Loucy (cell line): ENCODE measurements at regions not wholly inside any gene's neighbourhood (a gene's known extent, or its start where the extent isn't known, plus 50 kb on each side); places are given as distances from the start of the nearest gene placed in this dataset.

ENCODE experiments used
- CTCF ChIP-seq: fragments of 200-600 bp; sonication (generic); conservative IDR thresholded peaks from 2 replicates; pipeline ENCODE4 v1.5.1; 2014; ENCODE audit warnings: mild to moderate bottlenecking, antibody characterized with exemption, low read length
- EZH2phosphoT487 ChIP-seq: fragments of 200-600 bp; IDR thresholded peaks from 2 replicates; pipeline ENCODE4 v1.6.1; 2018; ENCODE audit warnings: antibody characterized with exemption, mild to moderate bottlenecking, moderate library complexity, borderline replicate concordance

GRCh38 chr16:8330761-8331160 is 259.6 kb downstream of the TMEM114 start:
- TF ChIP-seq CTCF (no peak), EZH2phosphoT487 (no peak)
